GM12865 (cell line): ENCODE measurements at regions not wholly inside any gene's neighbourhood (a gene's known extent, or its start where the extent isn't known, plus 50 kb on each side); places are given as distances from the start of the nearest gene placed in this dataset.
"Not testable (repeated sequence)": the region's sequence is repeated elsewhere in the genome, so short reads cannot be mapped to it uniquely, and the experiment has no call there.

Experiments
- DNase-seq: peaks from one replicate; pipeline ENCODE4 v3.0.0; 2010; ENCODE audit warnings: low read depth
- H3K4me3 ChIP-seq: 2 replicates; pipeline ENCODE4 v1.5.1; 2011; ENCODE audit warnings: mild to moderate bottlenecking, low read depth, low read length, control low read depth
- CTCF ChIP-seq: IDR thresholded peaks from 2 replicates; pipeline ENCODE4 v1.5.1; 2011; ENCODE audit warnings: low read length, control low read depth, low read depth, inconsistent platforms; ENCODE audit not compliant: insufficient read depth; ENCODE audit errors: missing control alignments

GRCh38 chr18:35835833-35836232 lies 136.6 kb upstream of the RMP24 start:
- peak; percentile 65 for DNase-seq
- TF ChIP-seq CTCF = no peak
- H3K4me3 ChIP-seq = no peak overlapping the region

GRCh38 chr18:35836932-35837331 lies 135.5 kb upstream of the RMP24 start:
- TF ChIP-seq CTCF = no peak
- DNase-seq = no peak
- no peak overlapping the region for H3K4me3 ChIP-seq

GRCh38 chr18:35837922-35838496 lies 134.5 kb upstream of the RMP24 start:
- no peak for DNase-seq
- TF ChIP-seq CTCF = no peak
- H3K4me3 ChIP-seq = no peak overlapping the region

GRCh38 chr18:35841283-35841682 lies 131.2 kb upstream of the RMP24 start:
- no peak for TF ChIP-seq CTCF
- DNase-seq = peak; percentile 22
- no peak overlapping the region for H3K4me3 ChIP-seq

GRCh38 chr18:35842536-35842935 lies 129.9 kb upstream of the RMP24 start:
- H3K4me3 ChIP-seq = no peak overlapping the region
- TF ChIP-seq CTCF = no peak
- no peak for DNase-seq

GRCh38 chr18:35848321-35848720 lies 124.2 kb upstream of the RMP24 start:
- not testable (repeated sequence) for H3K4me3 ChIP-seq

GRCh38 chr18:35849241-35849640 lies 123.2 kb upstream of the RMP24 start:
- not testable (repeated sequence) for DNase-seq, H3K4me3 ChIP-seq

More at GRCh38 chr18:35848321-35848720, 124.2 kb upstream of the RMP24 start:
- not testable (repeated sequence) for DNase-seq

GRCh38 chr18:35851286-35851970 lies 121.1 kb upstream of the RMP24 start:
- H3K4me3 ChIP-seq = no peak overlapping the region
- no peak for TF ChIP-seq CTCF
- no peak for DNase-seq
